ENCODE measurements at regions not wholly inside any gene's neighbourhood (a gene's known extent, or its start where the extent isn't known, plus 50 kb on each side); places are given as distances from the start of the nearest gene placed in this dataset.
A peak's percentile ranks its signal among the peaks of the same experiment; 100 is the strongest.

- H3K36me3 ChIP-seq, result no peaks in the 10 kb centered on the region
- H3K4me3 ChIP-seq, result no peak overlapping the region
- intact Hi-C loops (cut with DNase I), result no loop called here
- H3K27me3 ChIP-seq, result no peaks in the 10 kb centered on the region
- TF ChIP-seq, protein P1, sequence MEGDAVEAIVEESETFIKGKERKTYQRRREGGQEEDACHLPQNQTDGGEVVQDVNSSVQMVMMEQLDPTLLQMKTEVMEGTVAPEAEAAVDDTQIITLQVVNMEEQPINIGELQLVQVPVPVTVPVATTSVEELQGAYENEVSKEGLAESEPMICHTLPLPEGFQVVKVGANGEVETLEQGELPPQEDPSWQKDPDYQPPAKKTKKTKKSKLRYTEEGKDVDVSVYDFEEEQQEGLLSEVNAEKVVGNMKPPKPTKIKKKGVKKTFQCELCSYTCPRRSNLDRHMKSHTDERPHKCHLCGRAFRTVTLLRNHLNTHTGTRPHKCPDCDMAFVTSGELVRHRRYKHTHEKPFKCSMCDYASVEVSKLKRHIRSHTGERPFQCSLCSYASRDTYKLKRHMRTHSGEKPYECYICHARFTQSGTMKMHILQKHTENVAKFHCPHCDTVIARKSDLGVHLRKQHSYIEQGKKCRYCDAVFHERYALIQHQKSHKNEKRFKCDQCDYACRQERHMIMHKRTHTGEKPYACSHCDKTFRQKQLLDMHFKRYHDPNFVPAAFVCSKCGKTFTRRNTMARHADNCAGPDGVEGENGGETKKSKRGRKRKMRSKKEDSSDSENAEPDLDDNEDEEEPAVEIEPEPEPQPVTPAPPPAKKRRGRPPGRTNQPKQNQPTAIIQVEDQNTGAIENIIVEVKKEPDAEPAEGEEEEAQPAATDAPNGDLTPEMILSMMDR (IDR thresholded peaks at IDR 0.05), result no peak
- no peak for TF ChIP-seq POLR2A (IDR thresholded peaks at IDR 0.05)
- no peak for ATAC-seq
- H3K4me1 ChIP-seq, result no peaks in the 10 kb centered on the region
- H3K27ac ChIP-seq, result no peak overlapping the region
- WGBS (ENCODE audit: insufficient coverage, low coverage, low lambda C conversion rate, missing lambda C conversion rate), result 81% methylated on average over 2 of the region's 2 CpGs
- H3K9me3 ChIP-seq, result no peaks in the 10 kb centered on the region
- DNase-seq, result no peak
Measured at GRCh38 chr12:126295652-126296051, 1230.4 kb downstream of the AACS start.

DNA sequence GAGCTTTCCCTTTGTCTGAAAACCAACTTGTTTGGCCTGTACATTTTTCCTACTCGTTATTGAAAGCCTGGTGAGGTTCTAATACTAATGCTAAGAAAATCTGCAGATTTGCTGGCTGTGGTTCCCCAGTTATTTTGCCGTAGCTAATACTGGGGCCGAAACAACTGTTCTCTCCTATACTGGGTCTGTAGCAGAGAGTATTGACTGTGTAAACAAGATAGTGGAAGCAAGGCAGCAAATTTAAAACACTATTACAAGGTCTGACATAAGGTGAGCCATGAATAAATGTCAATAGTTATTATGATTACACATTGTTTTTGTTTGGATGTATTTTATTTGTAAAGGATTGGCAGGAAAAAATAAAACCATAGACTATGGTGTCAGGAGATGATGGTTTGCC lies 1244.0 kb downstream of the AACS start:
- intact Hi-C loops (cut with DNase I), result no loop called here
- WGBS (ENCODE audit: insufficient coverage, low coverage, low lambda C conversion rate, missing lambda C conversion rate), result 49% methylated on average over 3 of the region's 3 CpGs
- no peak for ATAC-seq

GRCh38 chr12:126312457-126312856 lies 1247.2 kb downstream of the AACS start:
- intact Hi-C loops (cut with DNase I), result no loop called here
- WGBS (ENCODE audit: insufficient coverage, low coverage, low lambda C conversion rate, missing lambda C conversion rate), result 31% methylated on average over 3 of the region's 3 CpGs
- peak; percentile 78 to 96 (median 88) for ATAC-seq

More for the DNA sequence above, 1244.0 kb downstream of the AACS start:
- Histone ChIP-seq H3K27me3 (no peaks in the 10 kb centered on the region), H3K36me3 (no peaks in the 10 kb centered on the region), H3K27ac (no peak overlapping the region), H3K4me3 (no peak overlapping the region), H3K4me1 (no peaks in the 10 kb centered on the region), H3K9me3 (no peaks in the 10 kb centered on the region)
- DNase-seq, result no peak
- no peak for TF ChIP-seq POLR2A (IDR thresholded peaks at IDR 0.05)
- TF ChIP-seq, protein P1 (IDR thresholded peaks at IDR 0.05), result no peak

GRCh38 chr12:126316411-126316810 lies 1251.2 kb downstream of the AACS start:
- H3K36me3 ChIP-seq, result no peaks in the 10 kb centered on the region
- H3K27ac ChIP-seq, result no peak overlapping the region
- H3K4me3 ChIP-seq, result no peak overlapping the region
- intact Hi-C loops (cut with DNase I), result no loop called here
- no peaks in the 10 kb centered on the region for H3K4me1 ChIP-seq
- 30% methylated on average over 3 of the region's 3 CpGs for WGBS (ENCODE audit: insufficient coverage, low coverage, low lambda C conversion rate, missing lambda C conversion rate)
- no peak for TF ChIP-seq POLR2A (IDR thresholded peaks at IDR 0.05)
- TF ChIP-seq, protein P1 (IDR thresholded peaks at IDR 0.05), result no peak
- ATAC-seq, result no peak
- H3K27me3 ChIP-seq, result no peaks in the 10 kb centered on the region
- H3K9me3 ChIP-seq, result no peaks in the 10 kb centered on the region
- no peak for DNase-seq

More at GRCh38 chr12:126312457-126312856, 1247.2 kb downstream of the AACS start:
- Histone ChIP-seq H3K9me3 (no peaks in the 10 kb centered on the region), H3K4me3 (no peak overlapping the region), H3K27me3 (no peaks in the 10 kb centered on the region), H3K27ac (peak overlapping the region in 1 of 3 donors; percentile 65), H3K4me1 (no peaks in the 10 kb centered on the region), H3K36me3 (no peaks in the 10 kb centered on the region)
- TF ChIP-seq POLR2A (IDR thresholded peaks at IDR 0.05), result no peak
- TF ChIP-seq, protein P1 (IDR thresholded peaks at IDR 0.05), result no peak
- no peak for DNase-seq
